ENCODE measurements at regions not wholly inside any gene's neighbourhood (a gene's known extent, or its start where the extent isn't known, plus 50 kb on each side); places are given as distances from the start of the nearest gene placed in this dataset.

DNA sequence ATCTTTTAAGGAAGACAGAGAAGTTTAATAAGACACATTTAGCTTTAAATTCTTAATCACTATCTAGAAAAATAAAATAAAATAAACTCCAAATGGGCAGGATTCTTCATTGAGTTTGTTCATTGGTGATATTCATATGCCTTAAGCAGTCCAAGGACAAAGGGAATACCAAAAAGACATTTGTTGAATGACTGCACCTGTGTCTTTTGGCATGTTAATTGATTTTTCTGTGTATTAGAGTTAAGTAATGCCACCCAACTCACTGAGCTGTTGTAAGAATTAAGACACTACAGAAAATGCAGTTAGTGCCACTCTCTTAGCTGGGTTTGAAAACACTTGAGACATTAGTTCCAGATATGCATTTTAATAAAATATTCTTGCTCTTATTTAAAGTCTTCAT is 683.6 kb upstream of the ROBO1 start:
- Mint-ChIP-seq H3K27ac (no peak overlapping the region), H3K4me3 (no peak overlapping the region), H3K9me3 (no peaks in the 10 kb centered on the region), H3K4me1 (ENCODE audit: low read depth) (no peaks in the 10 kb centered on the region), H3K27me3 (ENCODE audit: insufficient read depth) (no peaks in the 10 kb centered on the region), H3K36me3 (ENCODE audit: low read depth) (no peaks in the 10 kb centered on the region)
- intact Hi-C loops (cut with micrococcal nuclease), result no loop called here
- DNase-seq (ENCODE audit: low spot score), result no peak

GRCh38 chr3:80445641-80446040 is 677.8 kb upstream of the ROBO1 start:
- intact Hi-C loops (cut with micrococcal nuclease), result no loop called here
- Mint-ChIP-seq H3K27ac (no peak overlapping the region), H3K36me3 (ENCODE audit: low read depth) (no peaks in the 10 kb centered on the region), H3K27me3 (ENCODE audit: insufficient read depth) (no peaks in the 10 kb centered on the region), H3K4me1 (ENCODE audit: low read depth) (no peaks in the 10 kb centered on the region), H3K4me3 (no peak overlapping the region), H3K9me3 (no peaks in the 10 kb centered on the region)
- DNase-seq (ENCODE audit: low spot score), result no peak

DNA sequence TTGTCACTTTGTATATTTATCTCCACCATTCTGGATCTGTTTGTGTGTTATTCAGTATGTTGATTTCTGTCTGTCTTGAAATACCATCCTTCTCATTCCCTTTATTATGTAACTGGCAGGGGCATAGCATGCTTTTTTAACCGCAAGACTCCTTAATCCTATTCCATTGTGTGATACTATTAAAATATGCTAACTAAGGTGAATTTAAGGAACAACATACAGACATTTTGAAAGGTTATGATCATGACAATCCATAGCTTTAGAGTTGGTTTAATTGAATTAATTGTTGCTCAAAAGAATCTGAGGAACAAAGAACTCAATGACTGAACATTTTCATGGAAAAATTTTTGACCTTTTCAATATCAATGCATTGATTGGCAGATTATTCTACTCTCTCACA is 677.3 kb upstream of the ROBO1 start:
- Mint-ChIP-seq H3K27ac (no peak overlapping the region), H3K27me3 (ENCODE audit: insufficient read depth) (no peaks in the 10 kb centered on the region), H3K36me3 (ENCODE audit: low read depth) (no peaks in the 10 kb centered on the region), H3K4me1 (ENCODE audit: low read depth) (no peaks in the 10 kb centered on the region), H3K9me3 (no peaks in the 10 kb centered on the region), H3K4me3 (no peak overlapping the region)
- intact Hi-C loops (cut with micrococcal nuclease), result no loop called here
- no peak for DNase-seq (ENCODE audit: low spot score)

GRCh38 chr3:80439490-80439889 is 671.7 kb upstream of the ROBO1 start:
- Mint-ChIP-seq H3K36me3 (ENCODE audit: low read depth) (no peaks in the 10 kb centered on the region), H3K4me3 (no peak overlapping the region), H3K27ac (no peak overlapping the region), H3K27me3 (ENCODE audit: insufficient read depth) (no peaks in the 10 kb centered on the region), H3K4me1 (ENCODE audit: low read depth) (no peaks in the 10 kb centered on the region), H3K9me3 (no peaks in the 10 kb centered on the region)
- intact Hi-C loops (cut with micrococcal nuclease), result no loop called here
- DNase-seq (ENCODE audit: low spot score), result no peak

DNA sequence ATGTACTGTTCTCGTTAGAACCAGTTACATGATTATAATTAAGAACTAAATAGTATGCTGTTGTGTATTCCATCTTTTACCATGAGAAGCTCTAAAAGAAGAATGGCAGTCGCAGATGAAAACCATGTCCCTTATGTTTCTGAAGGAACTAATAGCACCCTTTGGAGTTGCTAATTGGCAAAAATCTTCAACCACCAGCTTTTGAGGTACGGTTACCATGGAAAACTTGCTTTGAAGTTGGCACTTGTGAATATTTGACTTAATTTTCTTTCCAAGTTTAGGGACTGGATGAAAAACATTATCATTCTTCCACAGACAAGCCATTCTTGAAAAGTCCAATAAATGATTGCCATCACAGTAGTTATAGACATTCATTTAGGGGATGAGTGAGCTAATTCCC is 666.6 kb upstream of the ROBO1 start:
- H3K9me3 Mint-ChIP-seq, result peaks cover 6% of the 10 kb centered on the region

DNA sequence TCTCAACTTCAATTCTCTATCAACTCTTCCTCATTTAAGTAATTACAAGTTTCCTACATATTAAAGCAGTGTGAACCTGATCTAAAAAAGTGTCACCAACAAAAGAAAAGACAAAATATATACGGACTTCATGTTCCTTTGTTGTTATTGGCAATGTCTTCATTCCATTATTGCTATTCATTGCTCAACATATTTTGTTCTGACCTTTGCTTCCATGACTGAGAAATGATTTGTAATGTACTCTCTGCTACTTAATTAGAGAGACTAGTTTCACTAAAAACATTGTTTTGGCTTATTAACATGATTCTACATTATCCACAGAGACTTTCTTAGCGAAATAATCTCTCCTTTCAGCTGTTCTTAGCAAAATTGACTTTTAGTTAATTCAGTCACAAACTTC is 657.2 kb upstream of the ROBO1 start:
- Mint-ChIP-seq H3K27me3 (ENCODE audit: insufficient read depth) (no peaks in the 10 kb centered on the region), H3K27ac (no peak overlapping the region), H3K4me3 (no peak overlapping the region), H3K4me1 (ENCODE audit: low read depth) (no peaks in the 10 kb centered on the region), H3K9me3 (peaks cover 13% of the 10 kb centered on the region), H3K36me3 (ENCODE audit: low read depth) (no peaks in the 10 kb centered on the region)
- intact Hi-C loops (cut with micrococcal nuclease), result no loop called here
- no peak for DNase-seq (ENCODE audit: low spot score)

More for the DNA sequence above, 666.6 kb upstream of the ROBO1 start:
- Mint-ChIP-seq H3K27me3 (ENCODE audit: insufficient read depth) (no peaks in the 10 kb centered on the region), H3K4me3 (no peak overlapping the region), H3K27ac (no peak overlapping the region), H3K4me1 (ENCODE audit: low read depth) (no peaks in the 10 kb centered on the region), H3K36me3 (ENCODE audit: low read depth) (no peaks in the 10 kb centered on the region)
- DNase-seq (ENCODE audit: low spot score), result no peak
- intact Hi-C loops (cut with micrococcal nuclease), result no loop called here

- DNase-seq (ENCODE audit: low spot score), result no peak
- H3K27me3 Mint-ChIP-seq (ENCODE audit: insufficient read depth), result no peaks in the 10 kb centered on the region
- H3K27ac Mint-ChIP-seq, result no peak overlapping the region
- intact Hi-C loops (cut with micrococcal nuclease), result no loop called here
- H3K9me3 Mint-ChIP-seq, result peaks cover 4% of the 10 kb centered on the region
- no peaks in the 10 kb centered on the region for H3K36me3 Mint-ChIP-seq (ENCODE audit: low read depth)
- H3K4me3 Mint-ChIP-seq, result no peak overlapping the region
- H3K4me1 Mint-ChIP-seq (ENCODE audit: low read depth), result no peaks in the 10 kb centered on the region
Measured at GRCh38 chr3:80408030-80408721, 640.4 kb upstream of the ROBO1 start.

DNA sequence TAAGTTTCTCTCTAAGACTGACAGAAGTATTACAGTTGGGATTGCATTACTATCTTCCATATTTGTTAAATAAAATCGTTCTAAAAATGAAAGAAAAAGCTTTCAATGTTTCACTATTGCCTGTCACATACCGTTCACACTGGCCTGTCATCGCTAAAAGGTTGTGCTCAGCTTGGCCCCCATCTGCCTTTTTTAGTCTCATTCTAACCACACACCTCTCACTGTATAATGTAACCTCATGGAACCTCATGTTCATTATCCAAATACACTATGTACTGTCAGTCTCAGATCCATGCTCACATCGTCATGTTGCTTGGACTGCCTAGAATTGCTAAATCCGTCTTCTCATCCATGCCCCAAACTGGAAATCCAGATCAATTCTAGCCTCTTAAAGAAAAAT is 637.8 kb upstream of the ROBO1 start:
- Mint-ChIP-seq H3K27me3 (ENCODE audit: insufficient read depth) (no peaks in the 10 kb centered on the region), H3K9me3 (peaks cover 4% of the 10 kb centered on the region), H3K4me3 (no peak overlapping the region), H3K4me1 (ENCODE audit: low read depth) (no peaks in the 10 kb centered on the region), H3K27ac (no peak overlapping the region), H3K36me3 (ENCODE audit: low read depth) (no peaks in the 10 kb centered on the region)
- intact Hi-C loops (cut with micrococcal nuclease), result no loop called here
- no peak for DNase-seq (ENCODE audit: low spot score)

GRCh38 chr3:80395023-80395422 is 627.2 kb upstream of the ROBO1 start:
- no peaks in the 10 kb centered on the region for H3K27me3 Mint-ChIP-seq (ENCODE audit: insufficient read depth)
- DNase-seq (ENCODE audit: low spot score), result no peak
- peaks cover 12% of the 10 kb centered on the region for H3K9me3 Mint-ChIP-seq
- H3K36me3 Mint-ChIP-seq (ENCODE audit: low read depth), result no peaks in the 10 kb centered on the region
- H3K27ac Mint-ChIP-seq, result no peak overlapping the region
- intact Hi-C loops (cut with micrococcal nuclease), result no loop called here
- no peaks in the 10 kb centered on the region for H3K4me1 Mint-ChIP-seq (ENCODE audit: low read depth)
- no peak overlapping the region for H3K4me3 Mint-ChIP-seq

- Mint-ChIP-seq H3K9me3 (peaks cover 8% of the 10 kb centered on the region), H3K27me3 (ENCODE audit: insufficient read depth) (no peaks in the 10 kb centered on the region)
- intact Hi-C loops (cut with micrococcal nuclease), result no loop called here
Measured at GRCh38 chr3:80391573-80391972, 623.8 kb upstream of the ROBO1 start.

DNA sequence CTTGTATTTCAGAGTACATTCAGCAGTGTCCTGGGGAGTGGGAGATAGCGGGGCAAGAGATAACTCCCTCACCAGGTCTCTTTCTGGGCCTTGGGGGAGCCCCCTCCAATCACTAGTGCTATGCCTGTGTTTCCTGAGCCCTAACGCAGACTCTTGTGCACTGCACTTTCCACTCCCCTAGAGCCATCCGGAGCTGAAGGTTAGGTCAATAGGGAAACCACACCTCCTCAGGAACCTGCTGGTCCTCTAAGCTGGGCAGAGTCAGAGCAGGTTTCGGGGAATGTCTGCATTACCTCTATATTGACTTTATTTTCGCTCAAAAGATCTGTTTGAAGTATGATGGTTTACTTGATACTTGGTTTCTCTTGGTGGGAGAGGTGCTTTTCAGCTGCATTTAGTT is 617.0 kb upstream of the ROBO1 start:
- DNase-seq (ENCODE audit: low spot score), result no peak
- intact Hi-C loops (cut with micrococcal nuclease), result no loop called here
- Mint-ChIP-seq H3K9me3 (peaks cover 17% of the 10 kb centered on the region), H3K36me3 (ENCODE audit: low read depth) (no peaks in the 10 kb centered on the region), H3K27ac (no peak overlapping the region), H3K4me1 (ENCODE audit: low read depth) (no peaks in the 10 kb centered on the region), H3K27me3 (ENCODE audit: insufficient read depth) (no peaks in the 10 kb centered on the region), H3K4me3 (no peak overlapping the region)

More at GRCh38 chr3:80391573-80391972, 623.8 kb upstream of the ROBO1 start:
- Mint-ChIP-seq H3K4me1 (ENCODE audit: low read depth) (no peaks in the 10 kb centered on the region), H3K4me3 (no peak overlapping the region), H3K36me3 (ENCODE audit: low read depth) (no peaks in the 10 kb centered on the region), H3K27ac (no peak overlapping the region)
- no peak for DNase-seq (ENCODE audit: low spot score)

DNA sequence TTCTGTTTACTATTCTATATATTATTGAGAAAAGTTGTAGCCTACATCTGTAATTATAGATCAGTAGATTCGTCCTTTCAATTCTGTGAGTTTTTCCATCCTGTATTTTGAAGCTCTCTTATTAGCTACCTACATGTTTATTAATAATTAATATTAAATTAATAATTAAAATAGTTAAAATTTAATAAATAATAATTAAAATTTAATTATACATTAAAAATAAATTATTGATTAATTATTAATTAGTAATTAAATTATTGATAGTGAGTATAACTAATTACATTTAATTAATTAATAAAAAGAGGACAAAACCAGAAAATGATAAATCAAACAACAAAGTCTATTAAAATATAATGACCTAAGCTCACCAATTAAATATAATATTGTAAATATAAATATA is 606.6 kb upstream of the ROBO1 start:
- intact Hi-C loops (cut with micrococcal nuclease), result no loop called here
- Mint-ChIP-seq H3K27ac (no peak overlapping the region), H3K27me3 (ENCODE audit: insufficient read depth) (no peaks in the 10 kb centered on the region), H3K4me3 (no peak overlapping the region), H3K4me1 (ENCODE audit: low read depth) (no peaks in the 10 kb centered on the region), H3K9me3 (no peaks in the 10 kb centered on the region), H3K36me3 (ENCODE audit: low read depth) (no peaks in the 10 kb centered on the region)
- DNase-seq (ENCODE audit: low spot score), result no peak

GRCh38 chr3:80368616-80369015 is 600.8 kb upstream of the ROBO1 start:
- Mint-ChIP-seq H3K36me3 (ENCODE audit: low read depth) (no peaks in the 10 kb centered on the region), H3K27me3 (ENCODE audit: insufficient read depth) (no peaks in the 10 kb centered on the region), H3K9me3 (peaks cover 6% of the 10 kb centered on the region), H3K27ac (no peak overlapping the region), H3K4me3 (no peak overlapping the region), H3K4me1 (ENCODE audit: low read depth) (no peaks in the 10 kb centered on the region)
- intact Hi-C loops (cut with micrococcal nuclease), result no loop called here
- no peak for DNase-seq (ENCODE audit: low spot score)
